Stimulated activated naive CD8-positive, alpha-beta T cell treated with anti-CD3 and anti-CD28 coated beads, Interleukin-15, Interleukin-2, amounts not matched to agents 100 U/mL and 50 U/mL, for 24 hours (primary cell): ENCODE measurements at regions not wholly inside any gene's neighbourhood (a gene's known extent, or its start where the extent isn't known, plus 50 kb on each side); places are given as distances from the start of the nearest gene placed in this dataset.

Experiments
- ATAC-seq: fragments of 150-1000 bp; cut with Tn5 transposase; one replicate; pipeline ENCODE4 v1.10.0; 2021
- DNase-seq: peaks from one replicate; pipeline ENCODE4 v3.0.0; 2021

- no peak for DNase-seq
- ATAC-seq = no peak
Measured at GRCh38 chr2:20560011-20560410, 90.9 kb downstream of the HS1BP3 start.

GRCh38 chr2:20560891-20561636 is 89.8 kb downstream of the HS1BP3 start:
- ATAC-seq (no peak), DNase-seq (no peak)

GRCh38 chr2:20561637-20562454 is 89.1 kb downstream of the HS1BP3 start:
- no peak for DNase-seq
- ATAC-seq = no peak

GRCh38 chr2:20562540-20563225 is 88.2 kb downstream of the HS1BP3 start:
- no peak for DNase-seq
- ATAC-seq = no peak

GRCh38 chr2:20563251-20563650 is 87.6 kb downstream of the HS1BP3 start:
- DNase-seq (no peak), ATAC-seq (no peak)

- DNase-seq (no peak), ATAC-seq (no peak)
Measured at GRCh38 chr2:20563833-20564232, 87.1 kb downstream of the HS1BP3 start.

- ATAC-seq (no peak), DNase-seq (no peak)
Measured at GRCh38 chr2:20565101-20565622, 85.7 kb downstream of the HS1BP3 start.

GRCh38 chr2:20565623-20566236 is 85.2 kb downstream of the HS1BP3 start:
- no peak for ATAC-seq
- no peak for DNase-seq

GRCh38 chr2:20566331-20566730 is 84.6 kb downstream of the HS1BP3 start:
- ATAC-seq (no peak), DNase-seq (no peak)

GRCh38 chr2:20567159-20567925 is 83.6 kb downstream of the HS1BP3 start:
- ATAC-seq = no peak
- no peak for DNase-seq
